Limb (tissue), 2 donors: ENCODE measurements at regions not wholly inside any gene's neighbourhood (a gene's known extent, or its start where the extent isn't known, plus 50 kb on each side); places are given as distances from the start of the nearest gene placed in this dataset.

ENCODE experiments used
- DNase-seq, 2 donors: peaks; one replicate each; pipeline ENCODE4 v3.0.0-alpha.2; 2016; ENCODE audit errors: extremely low spot score in 2 of 2

DNA sequence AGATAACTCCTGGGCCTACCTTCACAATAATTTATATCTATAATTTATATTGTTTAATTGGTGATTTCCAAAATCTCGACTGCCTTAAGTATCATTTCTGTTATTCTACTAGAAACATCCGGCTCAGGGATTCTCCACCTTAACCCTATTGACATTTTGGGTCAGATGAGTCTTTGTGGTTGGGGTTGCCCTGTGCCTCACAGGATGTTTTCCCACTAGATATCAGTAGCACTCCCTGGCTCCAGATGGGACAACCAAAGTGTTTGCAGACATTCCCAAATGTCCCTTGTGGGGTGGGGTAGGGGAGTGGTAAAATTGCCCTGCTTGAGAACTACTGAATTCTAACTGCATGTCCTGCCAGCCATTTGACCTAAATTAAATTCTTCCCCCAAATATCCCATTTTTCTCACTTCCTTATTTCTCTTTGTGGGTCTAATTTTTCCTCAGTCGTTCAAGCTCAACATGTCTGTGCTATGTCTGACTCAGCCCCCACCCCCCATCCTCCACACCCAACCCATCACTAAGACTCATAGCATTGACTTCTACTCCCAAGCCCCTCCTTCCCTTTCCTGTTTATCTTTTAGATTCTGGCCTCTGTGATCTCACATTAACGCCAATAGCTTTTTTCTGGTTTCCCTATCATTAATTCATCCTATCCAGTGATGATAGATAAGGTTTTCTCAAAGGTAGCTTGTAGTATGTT, 545.1 kb downstream of the EFNB2 start:
- DNase-seq, result no peak

DNA sequence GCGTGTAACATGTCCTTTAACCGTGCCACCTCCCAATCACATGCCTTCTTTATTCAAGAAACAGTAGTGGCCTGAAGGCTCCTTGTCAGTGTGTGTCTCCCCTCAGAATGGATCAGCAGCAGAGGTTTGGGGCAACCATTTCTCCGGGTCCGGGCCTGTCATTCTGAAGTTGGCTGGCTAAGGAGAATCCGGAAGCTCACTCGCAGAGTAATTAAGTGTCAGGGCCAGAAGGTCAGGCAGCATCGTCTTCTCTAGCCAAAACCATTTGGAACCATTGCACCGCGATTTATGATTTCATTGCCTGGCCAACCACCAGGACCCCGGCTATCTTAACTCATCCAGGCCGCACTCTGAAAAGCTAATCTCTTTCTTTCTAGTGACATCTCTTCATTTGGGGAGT, 550.8 kb downstream of the EFNB2 start:
- DNase-seq, result no peak

DNA sequence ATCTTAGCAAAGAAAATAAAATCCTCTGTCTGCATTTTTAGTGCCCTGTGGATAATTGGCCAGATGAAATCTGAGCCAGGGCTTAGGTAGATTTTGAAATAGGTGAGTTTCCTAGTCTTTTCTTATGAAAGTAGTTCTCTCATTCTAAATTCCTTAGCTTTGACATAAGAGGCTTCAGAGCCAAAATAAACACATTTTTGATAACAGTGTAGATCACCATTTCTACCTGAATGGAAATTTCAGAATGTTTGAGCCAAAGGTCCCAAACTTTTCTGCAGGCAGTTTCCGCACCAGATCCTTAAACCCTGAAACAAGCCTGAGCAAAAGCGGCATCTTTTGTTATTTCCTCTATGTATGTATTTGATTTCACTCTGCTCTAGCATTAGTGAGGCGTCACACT, 551.2 kb downstream of the EFNB2 start:
- DNase-seq, result no peak

DNA sequence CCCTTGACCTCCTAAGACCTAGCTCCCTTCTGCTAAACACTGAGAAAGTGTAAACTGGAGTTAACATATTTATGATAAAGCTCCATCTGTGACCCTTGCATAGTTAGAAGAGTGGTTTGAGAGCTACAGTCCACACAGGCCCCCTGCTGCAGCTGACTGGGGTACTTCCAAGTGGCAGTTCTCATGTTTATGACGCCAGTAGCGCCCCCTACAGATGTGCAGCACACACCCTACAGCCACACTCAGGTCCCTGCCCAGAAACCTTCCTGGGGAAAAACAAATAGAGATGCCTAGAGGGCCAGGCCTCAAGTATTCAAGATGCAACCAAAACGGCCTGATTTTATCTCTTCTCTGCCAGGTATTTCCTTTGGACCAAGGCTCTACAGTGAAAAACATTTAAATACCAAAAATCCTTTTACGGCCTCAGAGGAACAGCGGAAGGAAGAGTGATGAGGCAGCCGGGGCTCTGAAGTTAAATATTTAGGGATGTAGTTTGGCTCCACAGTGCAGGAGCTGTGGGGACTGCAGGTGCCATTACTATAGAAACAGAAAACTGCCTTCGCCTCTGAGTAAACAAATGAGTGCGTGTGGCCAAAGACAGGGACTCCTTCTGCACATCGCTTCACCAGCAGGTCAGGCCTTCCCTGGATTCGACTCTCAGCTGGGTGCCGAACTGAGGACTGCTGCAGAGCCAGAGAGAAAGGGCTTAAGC, 553.1 kb downstream of the EFNB2 start:
- DNase-seq, result no peak

DNA sequence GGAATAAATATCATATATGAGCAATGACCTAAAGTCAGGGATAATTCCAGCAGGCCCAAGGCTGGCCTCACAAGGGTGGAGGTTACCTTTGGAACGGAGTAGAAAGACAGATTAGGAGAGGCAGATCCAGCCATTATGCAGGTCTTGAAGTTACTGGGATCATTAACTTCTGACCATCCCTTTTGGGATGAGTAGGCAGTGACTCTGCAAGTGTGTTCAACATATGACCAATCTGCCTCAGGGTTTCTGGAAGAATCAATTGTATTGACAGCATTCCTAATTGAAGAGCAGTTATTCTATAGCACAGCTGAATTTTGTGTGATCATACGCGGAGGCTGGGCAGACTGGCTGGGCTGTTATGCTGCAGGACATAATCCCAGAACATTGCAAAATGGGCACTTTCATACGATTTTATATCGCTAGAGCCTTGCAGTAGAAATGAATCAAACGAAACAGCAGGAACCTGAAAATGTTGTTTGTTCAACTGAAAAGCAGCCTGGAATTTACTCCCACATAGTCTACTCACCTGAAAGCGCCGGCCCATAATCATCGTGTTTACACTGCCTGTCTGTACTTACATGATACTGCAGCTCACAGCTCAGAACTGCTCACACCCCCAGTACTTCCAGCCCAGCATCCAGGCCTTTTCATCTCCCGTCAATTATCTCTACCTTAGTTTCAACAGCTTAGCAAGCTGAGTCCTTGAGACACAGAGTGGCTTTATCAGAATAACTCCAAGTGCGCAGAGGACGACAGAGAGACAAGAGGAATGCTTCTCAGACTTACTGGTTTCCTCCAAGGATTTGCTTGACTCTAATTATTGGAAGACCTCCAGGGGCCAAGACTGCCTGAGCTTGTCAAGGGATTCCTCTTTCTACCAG, 556.1 kb downstream of the EFNB2 start:
- no peak for DNase-seq

DNA sequence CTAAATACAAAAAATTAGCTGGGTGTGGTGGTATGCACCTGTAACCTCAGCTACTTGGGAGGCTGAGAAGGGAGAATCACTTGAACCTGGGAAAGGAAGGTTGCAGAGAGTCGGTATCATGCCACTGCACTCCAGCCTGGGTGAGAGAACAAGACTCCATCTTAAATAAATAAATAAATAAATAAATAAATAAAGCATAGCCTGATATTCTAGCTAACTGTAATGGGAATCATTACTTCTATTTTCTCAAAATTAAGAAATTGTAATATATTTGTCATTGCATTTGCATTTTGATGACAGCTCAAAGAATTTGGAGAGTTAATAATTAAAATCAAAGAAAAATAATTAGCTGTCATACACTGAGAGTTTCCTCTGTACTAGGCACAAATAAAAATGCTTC, 561.1 kb downstream of the EFNB2 start:
- no peak for DNase-seq

DNA sequence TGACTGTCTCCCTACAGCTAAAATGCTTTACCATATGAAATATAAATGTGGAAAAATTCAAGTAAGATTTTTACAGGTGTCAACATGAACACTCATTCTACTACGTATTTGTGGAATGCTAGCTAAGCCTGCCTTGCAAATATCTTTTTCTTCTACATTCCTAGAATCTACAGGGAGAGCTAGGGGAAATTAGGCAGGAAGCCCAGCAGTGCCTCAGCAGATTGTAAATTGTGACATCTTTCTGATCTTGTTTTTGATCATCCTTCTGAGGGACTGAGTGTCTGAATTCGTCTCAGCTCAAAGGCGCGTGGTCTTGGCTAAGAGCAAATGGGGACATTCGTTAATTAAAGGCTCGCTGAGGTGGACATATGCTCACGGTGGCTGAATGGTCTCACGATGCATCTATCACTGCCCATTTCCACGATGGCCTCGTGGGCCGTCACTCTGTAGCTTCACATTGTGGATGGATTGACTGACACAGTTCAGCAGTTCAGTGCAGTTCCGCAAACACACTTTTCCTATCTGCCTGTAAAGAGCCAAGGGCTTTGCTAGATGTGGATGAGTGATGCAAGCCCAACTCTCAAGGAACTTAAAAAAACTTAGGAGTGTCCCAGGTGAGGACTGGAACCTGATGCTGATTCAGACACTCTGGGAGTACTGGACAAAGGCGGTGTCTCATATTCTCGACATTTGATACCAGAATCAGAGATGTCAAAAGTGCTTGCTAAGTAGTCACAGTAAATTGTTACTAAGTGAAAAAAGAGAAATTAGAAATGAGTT, 562.5 kb downstream of the EFNB2 start:
- DNase-seq, result no peak

DNA sequence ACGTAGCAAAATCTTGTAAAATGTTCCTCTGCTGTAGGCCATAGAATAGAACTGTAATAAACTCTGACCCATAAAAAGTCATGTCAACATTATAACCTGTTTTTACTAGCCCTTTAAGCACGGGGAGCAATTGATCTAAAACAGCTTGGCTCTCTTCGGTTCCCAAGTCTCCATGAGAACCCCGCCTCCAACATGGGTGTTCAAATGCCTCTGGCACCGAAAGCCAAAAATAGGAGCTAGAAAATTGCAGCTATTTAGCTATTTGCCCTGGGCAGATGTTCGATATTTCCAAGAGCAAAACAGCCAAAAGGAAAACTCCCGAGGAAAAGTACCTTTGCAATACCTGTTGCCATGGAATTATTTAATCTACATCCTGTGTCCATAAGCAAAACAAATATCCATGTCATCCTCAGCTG, 563.1 kb downstream of the EFNB2 start:
- DNase-seq, result no peak

DNA sequence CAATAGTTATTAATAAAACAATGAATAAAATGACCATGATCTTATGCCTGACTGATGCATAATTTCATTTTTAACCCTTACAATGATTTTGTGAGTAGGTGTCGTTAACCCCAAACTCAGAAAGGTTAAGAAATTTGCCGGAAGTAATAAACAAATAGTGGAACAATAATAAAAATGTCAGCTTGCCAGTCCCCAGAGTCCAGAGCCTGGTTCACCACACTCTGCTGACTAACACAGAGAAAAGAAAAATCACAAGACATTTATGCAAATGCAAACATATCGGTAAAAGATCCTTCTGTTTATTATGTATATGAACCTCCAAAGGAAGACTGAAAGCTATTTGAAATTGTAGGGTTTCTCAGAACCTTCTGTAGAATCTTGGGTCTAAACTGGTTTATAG, 563.7 kb downstream of the EFNB2 start:
- DNase-seq, result no peak

DNA sequence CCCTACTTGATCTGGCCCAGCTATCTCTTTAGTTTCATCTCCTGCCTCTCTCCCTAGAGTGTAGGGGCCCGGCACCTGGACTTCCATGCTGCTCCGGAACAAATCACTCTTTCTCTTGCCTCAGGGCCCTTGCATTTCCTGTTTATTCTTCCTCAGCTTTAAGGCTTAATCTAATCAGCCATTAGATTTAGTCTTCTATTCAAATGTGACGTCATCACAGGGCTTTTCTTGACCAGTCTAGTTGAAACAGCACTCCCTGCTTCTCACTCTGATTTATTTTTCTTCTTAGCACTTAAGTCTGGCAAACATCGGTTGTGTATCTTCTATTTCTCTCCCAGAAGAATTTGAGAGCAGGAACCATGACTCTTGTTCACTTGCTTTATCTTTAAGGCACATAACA, 564.1 kb downstream of the EFNB2 start:
- no peak for DNase-seq

DNA sequence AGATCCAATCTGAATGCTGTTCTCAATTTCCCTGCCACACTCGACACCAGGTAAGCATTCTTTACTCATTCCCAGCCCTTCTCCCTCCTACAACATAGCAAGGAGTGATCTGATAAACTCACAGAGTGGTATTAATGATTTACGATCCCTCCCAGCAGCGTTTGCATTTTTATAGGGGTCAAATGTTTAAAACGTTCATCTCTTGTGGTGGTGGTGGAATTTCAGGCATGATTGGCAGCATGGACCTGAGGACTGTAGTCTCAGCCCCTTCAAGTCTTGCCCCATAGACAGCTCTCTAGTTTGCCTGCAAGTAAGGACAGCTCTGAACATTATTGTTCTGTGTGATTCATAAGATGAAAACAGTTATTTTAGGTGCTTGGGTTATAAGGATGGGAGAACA, 565.7 kb downstream of the EFNB2 start:
- no peak for DNase-seq

DNA sequence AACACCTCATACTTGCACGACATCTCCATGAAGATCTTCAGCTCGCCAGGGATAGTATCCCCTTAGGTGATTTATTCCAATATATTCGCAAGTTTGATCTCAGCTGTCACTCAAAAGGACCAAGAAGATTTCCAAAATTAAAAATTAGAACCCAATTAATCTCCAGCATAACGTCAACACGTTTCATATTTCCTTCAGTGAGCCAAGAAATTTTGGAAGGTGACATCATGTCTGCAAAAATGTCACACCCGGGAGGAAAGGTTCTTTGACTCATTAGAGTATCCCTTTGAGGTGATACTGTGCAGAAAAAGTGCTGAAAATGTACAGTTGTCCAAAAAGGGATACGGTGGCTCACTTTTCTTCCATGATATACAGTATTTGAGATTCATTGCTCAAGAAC, 569.6 kb downstream of the EFNB2 start:
- DNase-seq, result no peak

DNA sequence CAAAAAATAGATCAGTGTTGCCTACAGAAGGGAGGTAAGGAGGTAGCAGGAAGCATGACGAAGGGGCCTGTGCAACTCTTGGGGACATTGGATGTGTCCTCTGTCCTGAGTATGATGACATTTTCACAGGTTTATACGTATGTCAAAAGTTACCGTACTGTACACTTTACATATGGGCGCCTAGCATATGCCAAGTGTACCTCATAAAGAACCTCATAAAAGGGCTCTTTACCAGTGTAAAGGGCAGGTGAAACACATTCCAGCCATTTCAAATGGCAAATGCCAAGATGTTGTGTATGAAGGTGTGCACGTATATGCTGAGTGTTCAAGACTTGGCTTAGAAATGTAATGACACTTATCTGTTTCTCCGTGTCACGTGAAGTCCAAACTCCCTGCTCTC, 573.4 kb downstream of the EFNB2 start:
- DNase-seq, result no peak

DNA sequence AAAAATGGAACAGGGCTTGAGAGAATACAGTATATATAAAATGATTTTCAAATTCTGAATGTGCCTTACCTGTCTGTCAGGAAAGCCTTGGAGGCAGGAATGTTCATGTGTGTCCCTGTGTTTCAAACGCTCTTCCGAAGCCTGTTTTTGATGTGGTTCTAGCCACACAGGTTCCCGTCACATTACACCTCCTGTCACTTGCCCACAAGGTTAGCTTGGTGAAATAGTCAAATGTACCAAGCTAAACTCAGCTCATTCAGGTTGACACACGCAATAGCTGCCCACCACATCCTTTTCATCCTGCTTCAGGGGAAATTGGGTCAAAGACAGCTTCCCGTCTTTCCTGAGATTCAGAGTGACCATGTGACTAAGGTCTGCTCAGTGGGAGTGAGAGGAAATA, 574.0 kb downstream of the EFNB2 start:
- no peak for DNase-seq

DNA sequence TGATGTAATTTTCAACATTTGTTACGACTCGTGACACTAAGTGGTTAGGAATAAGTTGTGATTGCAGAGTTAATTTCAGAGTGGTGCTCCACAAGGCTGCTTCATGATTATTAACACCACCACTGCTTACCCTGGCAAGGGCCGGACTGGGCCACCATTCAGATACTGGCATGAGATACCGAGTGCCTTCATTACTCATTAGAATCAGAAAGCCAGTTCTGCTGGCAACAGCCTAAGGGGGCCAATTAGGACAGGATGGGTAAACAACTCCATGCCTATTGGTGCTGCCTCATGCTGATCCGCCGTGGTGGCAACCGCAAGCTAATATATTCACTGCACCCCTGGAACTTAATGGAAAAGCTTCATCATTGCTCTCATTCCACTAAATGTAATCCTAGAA, 575.1 kb downstream of the EFNB2 start:
- no peak for DNase-seq

DNA sequence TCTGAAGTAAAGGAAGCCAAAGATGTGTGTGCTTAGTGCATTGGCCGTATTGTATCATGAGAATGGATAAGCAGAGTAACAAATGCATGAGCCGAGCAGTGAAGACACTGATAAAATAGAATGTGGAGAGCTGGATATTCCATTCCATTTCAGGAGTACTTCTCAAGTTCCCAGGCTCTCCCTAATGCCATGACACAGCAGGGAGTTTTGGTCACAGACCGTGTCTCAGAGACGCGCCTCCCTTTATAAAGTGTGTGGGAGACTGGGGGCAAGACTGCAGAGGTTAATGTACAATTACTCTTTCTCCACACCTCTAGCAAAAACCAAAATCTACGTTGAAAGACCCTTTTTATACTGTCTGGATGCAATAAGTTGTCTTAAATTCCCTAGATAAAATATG, 575.6 kb downstream of the EFNB2 start:
- no peak for DNase-seq

DNA sequence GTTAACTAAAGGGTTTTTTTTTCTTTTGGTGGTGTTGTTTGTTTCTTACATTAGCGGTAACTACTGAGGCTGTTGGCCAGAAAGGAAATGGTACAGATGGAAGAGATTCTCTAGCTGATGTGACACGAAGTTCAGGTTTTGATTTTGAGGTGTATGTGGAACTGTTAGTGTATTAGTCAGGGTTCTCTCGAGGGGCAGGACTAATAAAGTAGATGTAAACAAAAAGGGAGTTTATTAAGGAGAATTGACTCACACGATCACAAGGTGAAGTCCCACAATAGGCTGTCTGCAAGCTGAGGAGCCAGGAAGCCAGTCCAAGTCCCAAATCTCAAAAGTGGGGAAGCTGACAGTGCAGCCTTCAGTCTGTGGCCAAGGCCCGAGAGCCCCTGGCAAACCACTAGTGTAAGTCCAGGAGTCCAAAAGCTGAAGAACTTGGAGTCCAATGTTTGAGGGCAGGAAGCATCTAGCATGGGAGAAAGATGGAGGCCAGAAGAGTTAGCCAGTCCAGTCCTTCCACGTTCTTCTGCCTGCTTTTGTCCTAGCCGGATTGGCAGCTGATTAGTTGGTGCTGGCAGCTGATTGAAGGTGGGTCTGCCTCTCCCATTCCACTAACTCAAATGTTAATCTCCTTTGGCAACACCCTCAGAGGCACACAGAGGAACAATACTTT, 577.6 kb downstream of the EFNB2 start:
- no peak for DNase-seq

DNA sequence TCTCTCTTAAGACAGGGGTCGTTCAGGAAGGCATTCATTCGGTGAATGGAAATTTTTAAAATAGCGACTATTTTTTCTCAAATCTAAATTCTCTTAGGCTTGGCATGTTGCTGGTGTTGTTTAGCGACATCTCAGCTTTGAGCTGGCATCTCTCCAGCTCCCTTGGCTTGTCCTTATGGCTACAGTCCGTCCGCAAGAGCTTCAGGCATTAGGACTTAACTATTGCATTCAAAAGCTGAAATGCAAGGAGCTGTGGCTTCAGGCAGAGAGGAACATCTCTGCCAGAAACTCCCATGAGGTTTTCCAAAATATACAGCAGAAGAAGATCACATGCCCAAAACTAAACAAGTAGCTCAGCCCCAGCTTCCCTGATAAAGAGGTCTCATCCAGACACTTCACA, 578.5 kb downstream of the EFNB2 start:
- DNase-seq, result no peak

DNA sequence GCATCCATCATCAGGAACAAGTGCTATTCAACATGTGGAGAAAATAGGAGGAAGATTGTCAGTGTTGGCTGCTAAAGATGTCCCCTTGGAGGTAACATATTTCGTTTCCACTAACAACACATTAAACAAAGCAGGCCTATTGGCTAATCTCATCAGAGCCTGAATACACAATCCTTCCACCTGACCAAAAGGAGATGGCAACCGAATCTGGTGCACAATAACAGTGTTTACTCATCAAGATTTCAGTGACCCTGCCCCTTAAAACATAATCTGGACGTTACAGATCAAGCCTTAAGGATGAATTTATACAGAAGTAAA, 582.5 kb downstream of the EFNB2 start:
- DNase-seq, result no peak

DNA sequence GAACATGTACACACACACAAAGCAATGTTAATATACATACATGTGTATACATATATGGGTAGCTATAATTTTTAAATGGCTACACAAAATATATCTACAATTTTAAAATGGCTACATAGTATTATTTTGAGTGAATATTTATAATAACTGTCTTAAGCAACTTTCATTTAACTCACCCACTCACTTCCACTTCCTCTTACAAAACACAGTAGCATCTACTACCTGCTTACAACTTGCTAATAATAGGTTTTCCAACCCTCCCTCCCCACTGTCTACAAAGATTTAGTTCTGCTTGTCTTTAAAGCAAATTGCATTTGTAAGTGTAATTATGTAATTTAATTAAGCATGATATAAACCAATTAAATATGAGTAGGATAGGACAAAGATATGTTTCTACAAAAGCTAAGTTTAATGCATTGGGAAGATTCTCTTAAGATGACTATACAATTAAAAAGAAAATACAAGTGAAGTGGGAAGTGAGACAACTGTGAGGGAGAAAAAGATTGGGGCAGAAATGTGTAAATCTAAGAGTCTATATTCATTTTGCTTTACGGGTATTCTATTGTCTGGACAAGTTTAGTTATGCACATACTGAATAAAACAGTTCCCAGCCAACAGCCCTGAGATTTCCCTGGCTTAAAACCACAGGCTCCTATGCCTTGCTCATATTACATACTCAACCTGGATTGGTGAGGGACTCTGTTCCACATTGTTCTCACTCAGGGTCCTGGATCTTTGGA, 583.1 kb downstream of the EFNB2 start:
- DNase-seq, result no peak

DNA sequence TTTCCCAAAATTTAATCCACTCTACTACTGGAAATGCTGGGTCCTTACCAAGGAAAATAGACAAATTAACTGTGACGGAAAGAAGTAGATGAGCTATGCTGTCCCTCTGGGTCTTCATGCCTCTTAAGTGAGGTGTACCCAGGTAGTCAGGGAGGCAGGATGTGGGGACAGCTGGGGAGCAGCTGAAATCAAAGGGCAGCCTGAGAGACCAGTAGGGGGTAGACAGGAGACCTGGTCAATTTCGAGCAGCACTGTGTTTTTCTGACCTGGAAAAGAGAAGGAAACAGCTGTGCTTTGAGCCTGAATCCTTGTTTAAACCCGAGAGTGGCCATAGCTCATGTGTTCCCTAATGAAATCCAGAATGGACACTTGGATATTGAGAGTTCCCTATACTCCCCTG, 587.3 kb downstream of the EFNB2 start:
- DNase-seq, result no peak
